Stomach smooth muscle (tissue), 2 donors: ENCODE measurements at regions not wholly inside any gene's neighbourhood (a gene's known extent, or its start where the extent isn't known, plus 50 kb on each side); places are given as distances from the start of the nearest gene placed in this dataset.

ENCODE experiments used
- H3K27ac ChIP-seq: one replicate; pipeline ENCODE4 v1.7.0; 2013; ENCODE audit warnings: mild to moderate bottlenecking, low read length, inconsistent platforms
- H3K27me3 ChIP-seq, 2 donors: one replicate each; pipeline ENCODE4 v1.7.0; 2013; ENCODE audit warnings: low read length in 2 of 2; ENCODE audit not compliant: insufficient read depth in 2 of 2, control insufficient read depth in 1 of 2
- H3K36me3 ChIP-seq, 2 donors: one replicate each; pipeline ENCODE4 v1.7.0; 2013; ENCODE audit warnings: low read length in 2 of 2; ENCODE audit not compliant: control insufficient read depth in 2 of 2, insufficient read depth in 2 of 2
- H3K4me1 ChIP-seq: one replicate; pipeline ENCODE4 v1.7.0; 2013; ENCODE audit warnings: low read length; ENCODE audit not compliant: control insufficient read depth, insufficient read depth
- H3K4me3 ChIP-seq, 2 donors: one replicate each; pipeline ENCODE4 v1.7.0; 2013; ENCODE audit warnings: low read length in 2 of 2
- H3K9ac ChIP-seq, 2 donors: one replicate each; pipeline ENCODE4 v1.7.0; 2013; ENCODE audit warnings: low read length in 2 of 2, mild to moderate bottlenecking in 1 of 2
- H3K9me3 ChIP-seq, 2 donors: one replicate each; pipeline ENCODE4 v1.7.0; 2013; ENCODE audit warnings: low read length in 2 of 2; ENCODE audit not compliant: control insufficient read depth in 2 of 2
- donor health status: healthy.
- donor health status: Pancreatic carcinoma.

GRCh38 chr20:60968853-60969720 lies 283.0 kb upstream of the CDH4 start:
- H3K4me1 ChIP-seq, result no peaks in the 10 kb centered on the region
- H3K9ac ChIP-seq, result no peak overlapping the region
- H3K27me3 ChIP-seq, result peaks cover 0 to 2% of the 10 kb centered on the region in 2 donors
- no peak overlapping the region for H3K4me3 ChIP-seq
- H3K27ac ChIP-seq, result no peak overlapping the region
- peaks cover 0 to 3% of the 10 kb centered on the region in 2 donors for H3K9me3 ChIP-seq
- no peaks in the 10 kb centered on the region for H3K36me3 ChIP-seq

GRCh38 chr20:60970601-60971000 lies 281.5 kb upstream of the CDH4 start:
- H3K9ac ChIP-seq, result no peak overlapping the region
- no peaks in the 10 kb centered on the region for H3K36me3 ChIP-seq
- peaks cover 0 to 3% of the 10 kb centered on the region in 2 donors for H3K9me3 ChIP-seq
- H3K4me3 ChIP-seq, result no peak overlapping the region
- H3K27me3 ChIP-seq, result peaks cover 0 to 2% of the 10 kb centered on the region in 2 donors
- no peak overlapping the region for H3K27ac ChIP-seq
- H3K4me1 ChIP-seq, result no peaks in the 10 kb centered on the region

GRCh38 chr20:60974022-60974421 lies 278.0 kb upstream of the CDH4 start:
- no peak overlapping the region for H3K27ac ChIP-seq
- H3K27me3 ChIP-seq, result peaks cover 0 to 4% of the 10 kb centered on the region in 2 donors
- H3K9ac ChIP-seq, result no peak overlapping the region

GRCh38 chr20:60974441-60974945 lies 277.6 kb upstream of the CDH4 start:
- no peak overlapping the region for H3K9ac ChIP-seq
- H3K36me3 ChIP-seq, result no peaks in the 10 kb centered on the region
- no peak overlapping the region for H3K4me3 ChIP-seq
- H3K9me3 ChIP-seq, result peaks cover 3 to 11% of the 10 kb centered on the region in 2 donors
- peaks cover 0 to 4% of the 10 kb centered on the region in 2 donors for H3K27me3 ChIP-seq
- no peaks in the 10 kb centered on the region for H3K4me1 ChIP-seq
- no peak overlapping the region for H3K27ac ChIP-seq

More at GRCh38 chr20:60974022-60974421, 278.0 kb upstream of the CDH4 start:
- Histone ChIP-seq H3K4me1 (no peaks in the 10 kb centered on the region), H3K4me3 (no peak overlapping the region), H3K36me3 (no peaks in the 10 kb centered on the region), H3K9me3 (peaks cover 3 to 7% of the 10 kb centered on the region in 2 donors)

GRCh38 chr20:60976139-60976538 lies 275.9 kb upstream of the CDH4 start:
- H3K9me3 ChIP-seq, result peaks cover 0 to 16% of the 10 kb centered on the region in 2 donors
- peaks cover 0 to 2% of the 10 kb centered on the region in 2 donors for H3K27me3 ChIP-seq
- no peak overlapping the region for H3K9ac ChIP-seq
- no peaks in the 10 kb centered on the region for H3K36me3 ChIP-seq
- H3K4me1 ChIP-seq, result no peaks in the 10 kb centered on the region
- H3K27ac ChIP-seq, result no peak overlapping the region
- no peak overlapping the region for H3K4me3 ChIP-seq

GRCh38 chr20:60976913-60977312 lies 275.1 kb upstream of the CDH4 start:
- Histone ChIP-seq H3K36me3 (no peaks in the 10 kb centered on the region), H3K4me3 (no peak overlapping the region), H3K27ac (no peak overlapping the region), H3K4me1 (no peaks in the 10 kb centered on the region), H3K9me3 (peaks cover 0 to 16% of the 10 kb centered on the region in 2 donors), H3K27me3 (peaks cover 0 to 2% of the 10 kb centered on the region in 2 donors), H3K9ac (no peak overlapping the region)

GRCh38 chr20:60977901-60978300 lies 274.2 kb upstream of the CDH4 start:
- H3K27me3 ChIP-seq, result peaks cover 0 to 2% of the 10 kb centered on the region in 2 donors
- H3K27ac ChIP-seq, result no peak overlapping the region
- no peak overlapping the region for H3K4me3 ChIP-seq
- H3K9ac ChIP-seq, result no peak overlapping the region
- no peaks in the 10 kb centered on the region for H3K4me1 ChIP-seq
- H3K9me3 ChIP-seq, result peaks cover 0 to 16% of the 10 kb centered on the region in 2 donors
- H3K36me3 ChIP-seq, result no peaks in the 10 kb centered on the region

- Histone ChIP-seq H3K9ac (no peak overlapping the region), H3K36me3 (no peaks in the 10 kb centered on the region), H3K9me3 (peaks cover 5 to 9% of the 10 kb centered on the region in 2 donors), H3K4me1 (no peaks in the 10 kb centered on the region), H3K4me3 (no peak overlapping the region), H3K27me3 (no peaks in the 10 kb centered on the region), H3K27ac (no peak overlapping the region)
Measured at GRCh38 chr20:60984666-60985065, 267.4 kb upstream of the CDH4 start.

GRCh38 chr20:60986506-60987156 lies 265.4 kb upstream of the CDH4 start:
- Histone ChIP-seq H3K27ac (no peak overlapping the region), H3K9me3 (peaks cover 5% of the 10 kb centered on the region in 2 donors), H3K4me3 (no peak overlapping the region), H3K9ac (no peak overlapping the region), H3K27me3 (no peaks in the 10 kb centered on the region), H3K4me1 (no peaks in the 10 kb centered on the region), H3K36me3 (no peaks in the 10 kb centered on the region)

- H3K27ac ChIP-seq, result no peak overlapping the region
- no peak overlapping the region for H3K9ac ChIP-seq
- peaks cover 0 to 2% of the 10 kb centered on the region in 2 donors for H3K27me3 ChIP-seq
- H3K4me1 ChIP-seq, result no peaks in the 10 kb centered on the region
- no peaks in the 10 kb centered on the region for H3K36me3 ChIP-seq
- peaks cover 1 to 5% of the 10 kb centered on the region in 2 donors for H3K9me3 ChIP-seq
- no peak overlapping the region for H3K4me3 ChIP-seq
Measured at GRCh38 chr20:60990061-60990460, 262.0 kb upstream of the CDH4 start.
